OCI-LY1 (cell line): ENCODE measurements at regions not wholly inside any gene's neighbourhood (a gene's known extent, or its start where the extent isn't known, plus 50 kb on each side); places are given as distances from the start of the nearest gene placed in this dataset.

Experiments used
- H2AFZ ChIP-seq: fragments of 200-600 bp; sonication (generic), shearing (Covaris generic); 2 replicates; pipeline ENCODE4 v1.6.0; 2014; ENCODE audit warnings: antibody characterized with exemption, mild to moderate bottlenecking, low read length
- H3F3A ChIP-seq: fragments of 200-600 bp; sonication (generic), shearing (Covaris generic); 2 replicates; pipeline ENCODE4 v1.6.0; 2014; ENCODE audit warnings: mild to moderate bottlenecking, antibody characterized with exemption, low read length, moderate library complexity; ENCODE audit not compliant: insufficient read depth
- H3K27ac ChIP-seq: fragments of 200-600 bp; sonication (generic); 2 replicates; pipeline ENCODE4 v1.5.1; 2014; ENCODE audit warnings: low read length, mixed run types, mild to moderate bottlenecking, low read depth; ENCODE audit not compliant: poor library complexity, severe bottlenecking
- H3K27me3 ChIP-seq: fragments of 200-600 bp; sonication (generic); 2 replicates; pipeline ENCODE4 v1.6.0; 2014; ENCODE audit warnings: antibody characterized with exemption, mild to moderate bottlenecking, low read length, moderate library complexity; ENCODE audit not compliant: insufficient read depth
- H3K36me3 ChIP-seq: fragments of 200-600 bp; sonication (generic); 2 replicates; pipeline ENCODE4 v1.6.1; 2014; ENCODE audit warnings: mild to moderate bottlenecking, antibody characterized with exemption, low read length, moderate library complexity, mixed read lengths; ENCODE audit not compliant: insufficient read depth
- H3K4me1 ChIP-seq: fragments of 200-600 bp; sonication (generic); 2 replicates; pipeline ENCODE4 v1.5.1; 2014; ENCODE audit warnings: mild to moderate bottlenecking, low read length, moderate library complexity; ENCODE audit not compliant: insufficient read depth, severe bottlenecking
- H3K4me2 ChIP-seq: fragments of 200-600 bp; sonication (generic), shearing (Covaris generic); 2 replicates; pipeline ENCODE4 v1.6.1; 2014; ENCODE audit warnings: low read length
- H3K4me3 ChIP-seq: fragments of 200-600 bp; sonication (generic); 2 replicates; pipeline ENCODE4 v1.5.1; 2014; ENCODE audit warnings: low read length, low read depth, mild to moderate bottlenecking, mixed read lengths; ENCODE audit not compliant: poor library complexity, severe bottlenecking
- H3K79me2 ChIP-seq: fragments of 200-600 bp; shearing (Covaris generic); 2 replicates; pipeline ENCODE4 v1.6.1; 2016; ENCODE audit warnings: mixed run types, low read length, mixed read lengths; ENCODE audit not compliant: insufficient read depth
- H3K9ac ChIP-seq: fragments of 200-600 bp; sonication (generic), shearing (Covaris generic); 2 replicates; pipeline ENCODE4 v1.6.1; 2014; ENCODE audit warnings: mild to moderate bottlenecking, low read length, mixed read lengths
- H3K9me2 ChIP-seq: fragments of 200-600 bp; sonication (generic), shearing (Covaris generic); 2 replicates; pipeline ENCODE4 v1.6.1; 2014; ENCODE audit warnings: low read depth, mild to moderate bottlenecking, low read length, mixed read lengths
- H3K9me3 ChIP-seq: fragments of 200-600 bp; shearing (Covaris generic); 2 replicates; pipeline ENCODE4 v1.6.1; 2014; ENCODE audit warnings: low read length, mixed read lengths
- H4K20me1 ChIP-seq: fragments of 200-600 bp; sonication (generic), shearing (Covaris generic); 2 replicates; pipeline ENCODE4 v1.6.0; 2016; ENCODE audit warnings: mild to moderate bottlenecking, low read length; ENCODE audit not compliant: insufficient read depth
- CTCF ChIP-seq: fragments of 200-600 bp; sonication (generic), shearing (Covaris generic); IDR thresholded peaks from 2 replicates; pipeline ENCODE4 v1.5.1; 2017; ENCODE audit warnings: mild to moderate bottlenecking, antibody characterized with exemption, low read length, moderate library complexity, mixed read lengths
- EZH2 ChIP-seq: fragments of 200-600 bp; sonication (generic), shearing (Covaris generic); IDR thresholded peaks from 2 replicates; pipeline ENCODE4 v1.8.0; 2017; ENCODE audit warnings: borderline replicate concordance, mixed run types, mild to moderate bottlenecking, antibody characterized with exemption, low read length, moderate library complexity, mixed read lengths

- no peak for TF ChIP-seq EZH2
- no peak for TF ChIP-seq CTCF
- Histone ChIP-seq H2AFZ (no peak overlapping the region), H3K9ac (no peak overlapping the region), H3K27ac (no peak overlapping the region), H3K36me3 (no peaks in the 10 kb centered on the region), H3K4me3 (no peak overlapping the region), H3K4me1 (peaks cover 5% of the 10 kb centered on the region), H3K27me3 (no peaks in the 10 kb centered on the region; the same call in 1 of the 2 replicates), H3F3A (no peaks in the 10 kb centered on the region), H4K20me1 (no peaks in the 10 kb centered on the region), H3K79me2 (no peaks in the 10 kb centered on the region), H3K9me3 (no peaks in the 10 kb centered on the region), H3K4me2 (no peak overlapping the region), H3K9me2 (no peaks in the 10 kb centered on the region)
Measured at GRCh38 chr5:135128361-135128760, 94.3 kb upstream of the PITX1 start.

- Histone ChIP-seq H3F3A (no peaks in the 10 kb centered on the region), H3K4me3 (no peak overlapping the region), H3K4me2 (no peak overlapping the region), H2AFZ (no peak overlapping the region), H4K20me1 (no peaks in the 10 kb centered on the region), H3K27me3 (no peaks in the 10 kb centered on the region; the same call in 1 of the 2 replicates), H3K27ac (no peak overlapping the region), H3K36me3 (no peaks in the 10 kb centered on the region), H3K4me1 (peaks cover 5% of the 10 kb centered on the region), H3K9ac (no peak overlapping the region), H3K9me2 (no peaks in the 10 kb centered on the region), H3K79me2 (no peaks in the 10 kb centered on the region), H3K9me3 (no peaks in the 10 kb centered on the region)
- TF ChIP-seq CTCF (no peak), EZH2 (no peak)
Measured at GRCh38 chr5:135127439-135128240, 93.6 kb upstream of the PITX1 start.

- no peak overlapping the region for H3K4me2 ChIP-seq
- H3K27me3 ChIP-seq = no peaks in the 10 kb centered on the region; the same call in 1 of the 2 replicates
- no peaks in the 10 kb centered on the region for H3K9me2 ChIP-seq
- H3K27ac ChIP-seq = no peak overlapping the region
- H4K20me1 ChIP-seq = no peaks in the 10 kb centered on the region
- no peak overlapping the region for H2AFZ ChIP-seq
- H3K4me3 ChIP-seq = no peak overlapping the region
- no peaks in the 10 kb centered on the region for H3K9me3 ChIP-seq
- no peaks in the 10 kb centered on the region for H3K36me3 ChIP-seq
- H3K79me2 ChIP-seq = no peaks in the 10 kb centered on the region
- H3F3A ChIP-seq = no peaks in the 10 kb centered on the region
- TF ChIP-seq CTCF (no peak), EZH2 (no peak)
- peaks cover 5% of the 10 kb centered on the region for H3K4me1 ChIP-seq
- H3K9ac ChIP-seq = no peak overlapping the region
Measured at GRCh38 chr5:135126688-135127438, 92.8 kb upstream of the PITX1 start.
